Uterus (tissue), 2 donors: ENCODE measurements at regions not wholly inside any gene's neighbourhood (a gene's known extent, or its start where the extent isn't known, plus 50 kb on each side); places are given as distances from the start of the nearest gene placed in this dataset.

Experiments
- POLR2A ChIP-seq, 2 donors: fragments of 450-650 bp; IDR thresholded peaks; one replicate each; pipeline ENCODE4 v1.6.1; 2016; ENCODE audit warnings: antibody characterized with exemption in 2 of 2, mild to moderate bottlenecking in 1 of 2, moderate library complexity in 1 of 2
- TF ChIP-seq, protein P1 (sequence below), 4 experiments: fragments of 200-600 bp in 2 of 4; fragments of 450-650 bp in 2 of 4; sonication (generic) in 2 of 4; IDR thresholded peaks; one replicate each; pipeline ENCODE4 v1.5.1; 2016 to 2019; ENCODE audit warnings: antibody characterized with exemption in 4 of 4, mild to moderate bottlenecking in 2 of 4, moderate library complexity in 1 of 4

DNA sequence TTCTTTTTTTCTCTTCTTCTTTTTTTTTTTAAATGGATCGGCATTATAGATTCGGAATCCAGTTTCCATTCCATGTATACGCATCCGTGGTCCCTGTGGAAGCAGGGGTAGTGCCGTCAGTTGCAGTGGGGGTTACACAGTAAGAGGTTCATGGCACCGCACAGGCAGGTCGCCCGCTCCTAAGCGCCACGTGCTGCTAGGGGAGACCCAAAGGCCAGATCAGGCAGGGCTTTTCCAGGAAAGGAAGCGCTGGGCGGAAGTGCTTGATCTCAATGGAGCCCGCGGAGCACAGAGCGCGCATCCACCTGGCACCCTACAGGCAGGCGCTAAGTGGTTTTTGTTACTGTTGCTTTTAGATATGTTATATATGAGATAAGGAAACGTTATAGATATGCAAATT is 174.8 kb upstream of the OR13F1 start:
- TF ChIP-seq, protein P1, sequence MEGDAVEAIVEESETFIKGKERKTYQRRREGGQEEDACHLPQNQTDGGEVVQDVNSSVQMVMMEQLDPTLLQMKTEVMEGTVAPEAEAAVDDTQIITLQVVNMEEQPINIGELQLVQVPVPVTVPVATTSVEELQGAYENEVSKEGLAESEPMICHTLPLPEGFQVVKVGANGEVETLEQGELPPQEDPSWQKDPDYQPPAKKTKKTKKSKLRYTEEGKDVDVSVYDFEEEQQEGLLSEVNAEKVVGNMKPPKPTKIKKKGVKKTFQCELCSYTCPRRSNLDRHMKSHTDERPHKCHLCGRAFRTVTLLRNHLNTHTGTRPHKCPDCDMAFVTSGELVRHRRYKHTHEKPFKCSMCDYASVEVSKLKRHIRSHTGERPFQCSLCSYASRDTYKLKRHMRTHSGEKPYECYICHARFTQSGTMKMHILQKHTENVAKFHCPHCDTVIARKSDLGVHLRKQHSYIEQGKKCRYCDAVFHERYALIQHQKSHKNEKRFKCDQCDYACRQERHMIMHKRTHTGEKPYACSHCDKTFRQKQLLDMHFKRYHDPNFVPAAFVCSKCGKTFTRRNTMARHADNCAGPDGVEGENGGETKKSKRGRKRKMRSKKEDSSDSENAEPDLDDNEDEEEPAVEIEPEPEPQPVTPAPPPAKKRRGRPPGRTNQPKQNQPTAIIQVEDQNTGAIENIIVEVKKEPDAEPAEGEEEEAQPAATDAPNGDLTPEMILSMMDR (IDR thresholded peaks at IDR 0.05): no peak
- no peak for TF ChIP-seq POLR2A (IDR thresholded peaks at IDR 0.05)
